HEK293T (cell line): ENCODE measurements at regions not wholly inside any gene's neighbourhood (a gene's known extent, or its start where the extent isn't known, plus 50 kb on each side); places are given as distances from the start of the nearest gene placed in this dataset.

Source experiments
- CTCF ChIA-PET: fragments of 350-600 bp; formaldehyde crosslinking; extraction: SDS; loops from one replicate; lab custom pipeline; 2021; ENCODE audit warnings: antibody characterized with exemption, inconsistent platforms; lab: Yijun Ruan, JAX
- POLR2A ChIA-PET: fragments of 350-600 bp; formaldehyde crosslinking; extraction: SDS; loops from one replicate; lab custom pipeline; 2020; ENCODE audit warnings: antibody characterized with exemption, inconsistent platforms; lab: Yijun Ruan, JAX
- DNase-seq: peaks from one replicate; pipeline ENCODE4 v3.0.0; 2012; ENCODE audit warnings: mixed read lengths; ENCODE audit errors: extremely low spot score
- ARNT ChIP-seq: fragments of 450-650 bp; IDR thresholded peaks from 2 replicates; pipeline ENCODE4 v1.6.1; 2017; ENCODE audit warnings: mild to moderate bottlenecking
- BHLHE40 ChIP-seq: fragments of 450-650 bp; IDR thresholded peaks from 2 replicates; pipeline ENCODE4 v1.6.1; 2016; ENCODE audit warnings: mild to moderate bottlenecking, moderate library complexity, borderline replicate concordance
- CTBP1 ChIP-seq: fragments of 450-650 bp; IDR thresholded peaks from 2 replicates; pipeline ENCODE4 v1.6.1; 2016; ENCODE audit warnings: borderline replicate concordance
- ELF4 ChIP-seq: fragments of 450-650 bp; IDR thresholded peaks from 2 replicates; pipeline ENCODE4 v1.6.1; 2017; ENCODE audit warnings: antibody characterized with exemption
- FOXA1 ChIP-seq: fragments of 450-650 bp; IDR thresholded peaks from 2 replicates; pipeline ENCODE4 v1.6.1; 2016; ENCODE audit warnings: mild to moderate bottlenecking
- FOXK2 ChIP-seq: fragments of 450-650 bp; IDR thresholded peaks from 2 replicates; pipeline ENCODE4 v1.6.1; 2016; ENCODE audit warnings: mild to moderate bottlenecking
- FOXM1 ChIP-seq: fragments of 450-650 bp; IDR thresholded peaks from 2 replicates; pipeline ENCODE4 v1.6.1; 2017; ENCODE audit warnings: mild to moderate bottlenecking, borderline replicate concordance
- HDGF ChIP-seq: fragments of 450-650 bp; IDR thresholded peaks from 2 replicates; pipeline ENCODE4 v1.6.1; 2017; ENCODE audit warnings: antibody characterized with exemption, borderline replicate concordance
- L3MBTL2 ChIP-seq: fragments of 450-650 bp; conservative IDR thresholded peaks from 2 replicates; pipeline ENCODE4 v1.6.1; 2016; ENCODE audit warnings: mild to moderate bottlenecking
- LEF1 ChIP-seq: fragments of 450-650 bp; IDR thresholded peaks from 2 replicates; pipeline ENCODE4 v1.6.1; 2017; ENCODE audit warnings: mild to moderate bottlenecking, borderline replicate concordance
- NFRKB ChIP-seq: fragments of 450-650 bp; IDR thresholded peaks from 2 replicates; pipeline ENCODE4 v1.6.1; 2016; ENCODE audit warnings: mild to moderate bottlenecking, moderate library complexity
- SP1 ChIP-seq: fragments of 450-650 bp; IDR thresholded peaks from 2 replicates; pipeline ENCODE4 v1.6.1; 2017
- SUZ12 ChIP-seq: fragments of 450-650 bp; IDR thresholded peaks from 2 replicates; pipeline ENCODE4 v1.6.1; 2016; ENCODE audit warnings: mild to moderate bottlenecking
- TARDBP ChIP-seq: fragments of 450-650 bp; IDR thresholded peaks from 2 replicates; pipeline ENCODE4 v1.6.1; 2016
- ZNF384 ChIP-seq: fragments of 450-650 bp; IDR thresholded peaks from 2 replicates; pipeline ENCODE4 v1.6.1; 2016
- TF ChIP-seq, protein P1 (sequence below): fragments of 450-650 bp; IDR thresholded peaks from 2 replicates; pipeline ENCODE4 v1.6.1; 2016

DNA sequence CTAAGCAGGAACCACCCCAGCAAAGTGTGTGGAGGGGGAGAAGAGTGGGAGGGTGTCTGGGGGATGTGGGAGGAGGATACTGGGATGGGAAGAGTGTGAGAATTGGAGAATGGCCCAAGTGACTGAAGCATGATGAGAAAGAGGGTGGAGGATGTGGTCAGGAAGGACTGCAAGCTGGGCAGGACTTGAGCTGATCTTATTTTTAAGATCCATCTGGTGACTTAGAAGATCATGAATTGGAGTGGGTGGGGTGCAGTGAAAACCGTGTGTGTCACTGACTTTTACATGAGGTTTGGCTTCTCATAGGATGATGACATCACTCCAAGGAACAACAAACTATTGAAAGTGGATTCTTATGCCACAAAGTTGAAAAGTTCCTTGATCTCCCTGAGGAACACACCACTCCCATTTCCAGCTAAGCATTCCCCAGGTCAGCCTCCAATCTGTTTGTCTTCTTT is 287.5 kb downstream of the GALC start:
- CTCF ChIA-PET: no interaction called here
- POLR2A ChIA-PET: no interaction called here
- no peak for TF ChIP-seq ELF4
- TF ChIP-seq LEF1: no peak
- TF ChIP-seq ARNT: no peak
- DNase-seq: no peak

DNA sequence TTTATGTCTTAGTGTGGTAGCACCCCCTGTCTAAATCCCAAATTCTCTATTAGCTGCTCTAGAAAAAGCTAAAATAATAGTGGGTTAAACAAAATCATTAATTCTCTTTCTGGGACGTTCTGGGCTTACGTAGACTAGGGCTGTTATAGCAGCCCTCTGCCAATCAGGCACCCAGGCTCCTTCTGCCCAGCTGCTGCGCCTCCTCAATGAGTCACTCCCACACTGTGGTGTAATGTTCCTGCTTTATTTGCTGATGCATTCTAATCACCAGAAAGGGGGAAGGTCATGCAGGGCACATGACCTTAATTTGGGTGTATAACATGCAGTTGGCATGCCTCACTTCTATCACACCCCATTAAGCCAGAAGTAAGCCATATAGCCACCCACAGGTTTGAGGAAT is 294.5 kb downstream of the GALC start:
- CTCF ChIA-PET: no interaction called here
- TF ChIP-seq CTBP1 (no peak), ZNF384 (no peak), NFRKB (no peak), LEF1 (no peak), ELF4 (no peak), L3MBTL2 (no peak), BHLHE40 (no peak), TARDBP (no peak), FOXM1 (no peak), HDGF (no peak), FOXK2 (no peak), SP1 (no peak), FOXA1 (no peak), ARNT (no peak), SUZ12 (no peak)
- TF ChIP-seq, protein P1, sequence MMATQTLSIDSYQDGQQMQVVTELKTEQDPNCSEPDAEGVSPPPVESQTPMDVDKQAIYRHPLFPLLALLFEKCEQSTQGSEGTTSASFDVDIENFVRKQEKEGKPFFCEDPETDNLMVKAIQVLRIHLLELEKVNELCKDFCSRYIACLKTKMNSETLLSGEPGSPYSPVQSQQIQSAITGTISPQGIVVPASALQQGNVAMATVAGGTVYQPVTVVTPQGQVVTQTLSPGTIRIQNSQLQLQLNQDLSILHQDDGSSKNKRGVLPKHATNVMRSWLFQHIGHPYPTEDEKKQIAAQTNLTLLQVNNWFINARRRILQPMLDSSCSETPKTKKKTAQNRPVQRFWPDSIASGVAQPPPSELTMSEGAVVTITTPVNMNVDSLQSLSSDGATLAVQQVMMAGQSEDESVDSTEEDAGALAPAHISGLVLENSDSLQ: no peak
- no peak for DNase-seq
- POLR2A ChIA-PET: no interaction called here

DNA sequence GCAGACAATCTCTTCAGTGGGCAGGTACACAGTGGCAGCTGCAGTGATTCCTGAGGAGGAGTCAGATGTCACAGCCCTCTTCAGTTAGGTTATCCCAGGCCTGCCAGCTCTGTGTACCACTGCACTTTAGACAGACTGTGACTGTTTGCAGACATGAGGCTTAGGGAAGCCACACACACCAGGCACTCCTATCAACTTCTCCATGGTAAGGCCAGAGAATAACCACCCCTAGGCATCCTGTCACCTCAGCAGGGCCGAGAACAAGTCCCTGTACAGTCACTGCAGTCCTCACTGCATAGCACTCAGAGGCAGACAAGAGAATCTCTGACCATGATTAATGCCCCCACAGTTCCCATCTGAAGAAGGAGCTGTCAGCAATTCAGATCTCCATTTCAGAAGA is 296.5 kb downstream of the GALC start:
- ChIA-PET CTCF (no interaction called here), POLR2A (no interaction called here)
- no peak for DNase-seq
- TF ChIP-seq, protein P1: no peak
- TF ChIP-seq CTBP1 (no peak), ELF4 (no peak), HDGF (no peak), SUZ12 (no peak)

DNA sequence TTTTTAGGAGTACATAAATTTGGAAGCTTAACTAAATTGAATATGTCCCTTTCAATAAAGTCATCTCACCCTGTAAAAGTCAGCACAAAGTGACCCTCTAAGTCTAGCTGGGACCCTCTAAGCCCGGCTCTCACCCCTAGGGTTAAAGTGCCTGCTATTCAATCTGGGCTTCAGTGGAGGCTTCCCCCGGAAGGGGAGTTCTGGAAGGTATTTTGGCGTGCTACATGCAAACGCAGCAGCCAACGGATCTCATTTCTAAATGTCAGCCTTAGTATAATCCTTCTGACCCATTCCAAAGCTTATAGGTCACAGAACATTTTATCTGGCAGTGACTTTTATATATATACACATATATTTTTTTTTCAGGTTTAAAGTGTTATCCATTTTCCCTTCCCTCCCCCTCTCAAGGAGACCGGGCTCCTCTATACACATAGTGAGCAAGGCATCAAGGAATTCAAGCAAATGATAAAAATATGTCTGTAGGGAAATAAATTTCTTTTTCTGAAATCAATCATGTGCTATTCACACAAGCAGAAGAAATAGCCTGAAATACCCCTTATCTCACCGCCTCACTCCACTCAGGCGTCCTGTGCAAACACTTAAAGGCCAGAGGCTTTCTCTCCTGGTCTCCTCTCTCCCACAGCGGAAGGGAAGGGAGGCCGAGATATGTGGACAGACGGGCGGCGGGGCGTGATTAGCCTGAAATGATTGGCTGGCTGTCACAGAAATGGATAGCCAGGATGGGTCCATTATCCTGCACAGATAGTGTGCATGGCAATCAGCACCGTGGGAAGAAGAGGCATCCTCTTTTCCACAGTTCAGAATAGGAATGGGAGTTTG is 301.7 kb downstream of the GALC start:
- TF ChIP-seq NFRKB: no peak
- TF ChIP-seq, protein P1: no peak
- TF ChIP-seq CTBP1: no peak
- TF ChIP-seq FOXK2: no peak
- TF ChIP-seq BHLHE40: no peak
- TF ChIP-seq TARDBP: no peak
- no peak for TF ChIP-seq L3MBTL2
- no peak for TF ChIP-seq FOXA1
- TF ChIP-seq LEF1: no peak
- no peak for TF ChIP-seq HDGF
- no peak for TF ChIP-seq SP1
- ChIA-PET POLR2A (no interaction called here), CTCF (no interaction called here)
- DNase-seq: no peak

DNA sequence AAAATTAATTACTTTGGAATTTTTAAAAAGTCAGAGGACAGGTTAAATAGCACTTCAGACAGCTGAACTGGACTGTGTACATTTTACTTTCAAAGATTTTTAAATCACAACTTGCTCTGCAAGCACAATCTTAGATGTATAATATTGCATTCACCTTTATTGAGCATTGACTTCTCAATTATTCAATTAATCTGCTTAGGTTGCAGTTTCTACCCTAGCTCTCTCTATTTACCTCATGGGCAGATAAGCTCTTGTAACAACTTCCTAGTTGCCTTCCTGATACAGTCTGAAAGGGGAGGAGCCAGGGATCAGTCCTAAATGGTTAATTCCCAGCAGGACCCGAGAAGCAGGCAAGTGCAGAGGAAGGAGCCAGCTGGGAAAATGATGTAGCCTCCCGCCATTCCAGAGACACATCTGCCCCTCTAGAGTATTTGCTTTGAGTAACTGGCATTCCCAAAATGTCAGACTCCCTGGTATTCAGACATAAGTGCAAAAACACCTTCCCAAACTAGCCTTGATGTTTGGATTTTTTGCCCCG is 302.8 kb downstream of the GALC start:
- CTCF ChIA-PET: no interaction called here
- no peak for DNase-seq
- TF ChIP-seq ELF4 (no peak), BHLHE40 (no peak), TARDBP (no peak), FOXA1 (no peak), CTBP1 (no peak), ZNF384 (no peak), SUZ12 (no peak), L3MBTL2 (no peak), SP1 (no peak), ARNT (no peak)
- POLR2A ChIA-PET: no interaction called here

DNA sequence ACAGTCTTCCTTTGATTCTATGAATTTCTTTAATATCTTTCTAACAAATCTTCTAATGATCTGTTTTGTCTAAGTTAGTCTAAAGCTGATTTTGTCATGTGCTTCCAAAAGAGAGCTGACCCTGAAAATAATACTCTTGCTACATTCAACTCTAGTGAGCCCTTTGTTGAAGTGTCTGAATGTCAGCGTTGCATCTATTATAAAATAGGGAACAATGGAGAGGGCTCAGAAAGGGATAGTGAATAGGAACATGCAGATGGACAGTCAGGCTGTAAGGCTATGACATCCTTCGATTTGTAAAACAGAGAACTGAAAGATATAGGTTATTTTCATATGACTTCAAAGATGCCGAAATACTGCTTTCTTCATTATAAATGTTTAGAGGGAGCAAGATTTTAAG is 304.5 kb downstream of the GALC start:
- DNase-seq: no peak
- TF ChIP-seq HDGF (no peak), CTBP1 (no peak), BHLHE40 (no peak), SP1 (no peak)
- CTCF ChIA-PET: no interaction called here
- POLR2A ChIA-PET: no interaction called here

DNA sequence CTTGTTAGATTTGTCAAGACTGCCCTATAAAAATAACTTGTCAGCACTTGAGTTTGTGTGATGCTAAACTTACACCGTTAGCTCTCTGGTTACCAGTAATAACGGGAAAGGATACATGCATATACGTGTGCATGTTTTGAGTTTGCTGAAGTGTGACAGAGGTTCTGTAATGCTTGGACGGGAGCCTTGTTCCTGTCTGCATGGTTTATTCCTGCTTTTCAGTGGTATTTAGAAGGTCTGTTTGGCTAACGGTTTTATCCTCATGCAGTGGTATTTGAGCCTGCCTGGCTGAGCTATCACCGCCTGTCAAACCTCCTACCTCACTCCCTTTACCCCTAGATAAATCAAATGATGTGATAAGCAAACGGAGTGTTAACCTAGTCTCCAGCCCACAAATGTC is 305.6 kb downstream of the GALC start:
- CTCF ChIA-PET: no interaction called here
- POLR2A ChIA-PET: no interaction called here
- DNase-seq: no peak
- TF ChIP-seq NFRKB: no peak
- TF ChIP-seq ARNT: no peak
- no peak for TF ChIP-seq BHLHE40
- TF ChIP-seq LEF1: no peak
- no peak for TF ChIP-seq TARDBP
- TF ChIP-seq L3MBTL2: no peak
- TF ChIP-seq FOXK2: no peak
- no peak for TF ChIP-seq CTBP1
- no peak for TF ChIP-seq SUZ12
- TF ChIP-seq FOXA1: no peak
- no peak for TF ChIP-seq HDGF
- TF ChIP-seq FOXM1: no peak
- TF ChIP-seq SP1: no peak
- TF ChIP-seq, protein P1: no peak
- no peak for TF ChIP-seq ZNF384
- no peak for TF ChIP-seq ELF4
